Lung (tissue), 1 donor: ENCODE measurements at regions not wholly inside any gene's neighbourhood (a gene's known extent, or its start where the extent isn't known, plus 50 kb on each side); places are given as distances from the start of the nearest gene placed in this dataset. TPM values are rescaled to one million over a fixed set of nuclear protein-coding genes. Genes with fewer than 3 reads are reported as not detected.

Experiments
- small RNA-seq: library from RNA; depleted of rRNA; stranded (forward); fragments of <200 nt; gene quantifications from one replicate; pipeline ENCODE3, GENCODE V24; 2014; ENCODE audit warnings: low replicate concordance

Small RNA genes in the stretch of these regions (small RNA-seq; reads per million reads assigned to genes)
- gene RNA5SP454, result not detected
